Effector CD8-positive, alpha-beta T cell (primary cell): ENCODE measurements at regions not wholly inside any gene's neighbourhood (a gene's known extent, or its start where the extent isn't known, plus 50 kb on each side); places are given as distances from the start of the nearest gene placed in this dataset.

Source experiments
- DNase-seq: peaks from one replicate; lab custom pipeline; 2025; lab: John Stamatoyannopoulos, UW

- DNase-seq: no peak
These were observed 361.2 kb downstream of the SEC14L1 start for GRCh38 chr17:77501751-77502625.

GRCh38 chr17:77502626-77503292 lies 362.0 kb downstream of the SEC14L1 start:
- DNase-seq: no peak

- no peak for DNase-seq
These were observed 362.5 kb downstream of the SEC14L1 start for GRCh38 chr17:77503293-77503655.

- no peak for DNase-seq
These were observed 363.3 kb downstream of the SEC14L1 start for GRCh38 chr17:77503916-77504651.

GRCh38 chr17:77504652-77505155 lies 363.9 kb downstream of the SEC14L1 start:
- DNase-seq: no peak

- DNase-seq: no peak
These were observed 364.4 kb downstream of the SEC14L1 start for GRCh38 chr17:77505181-77505639.

GRCh38 chr17:77506371-77506991 lies 365.7 kb downstream of the SEC14L1 start:
- no peak for DNase-seq

- DNase-seq: no peak
These were observed 366.5 kb downstream of the SEC14L1 start for GRCh38 chr17:77507111-77507885.

GRCh38 chr17:77508047-77508715 lies 367.4 kb downstream of the SEC14L1 start:
- DNase-seq: no peak

- DNase-seq: no peak
These were observed 368.3 kb downstream of the SEC14L1 start for GRCh38 chr17:77509089-77509488.

GRCh38 chr17:77509599-77509998 lies 368.8 kb downstream of the SEC14L1 start:
- DNase-seq: no peak

GRCh38 chr17:77510133-77510796 lies 369.5 kb downstream of the SEC14L1 start:
- no peak for DNase-seq

- no peak for DNase-seq
These were observed 370.8 kb downstream of the SEC14L1 start for GRCh38 chr17:77511514-77512061.

- no peak for DNase-seq
These were observed 371.5 kb downstream of the SEC14L1 start for GRCh38 chr17:77512062-77512946.

GRCh38 chr17:77513045-77513444 lies 372.3 kb downstream of the SEC14L1 start:
- DNase-seq: no peak

GRCh38 chr17:77515227-77515626 lies 374.5 kb downstream of the SEC14L1 start:
- no peak for DNase-seq

GRCh38 chr17:77516902-77517301 lies 376.1 kb downstream of the SEC14L1 start:
- no peak for DNase-seq

GRCh38 chr17:77521076-77521475 lies 380.3 kb downstream of the SEC14L1 start:
- DNase-seq: no peak

GRCh38 chr17:77523540-77523939 lies 382.8 kb downstream of the SEC14L1 start:
- DNase-seq: no peak
